Stimulated activated CD8-positive, alpha-beta memory T cell treated with anti-CD3 and anti-CD28 coated beads, Interleukin-15, amount 100 ng/mL, for 1 hour (primary cell): ENCODE measurements at regions not wholly inside any gene's neighbourhood (a gene's known extent, or its start where the extent isn't known, plus 50 kb on each side); places are given as distances from the start of the nearest gene placed in this dataset.
"Not testable (repeated sequence)": the region's sequence is repeated elsewhere in the genome, so short reads cannot be mapped to it uniquely, and the experiment has no call there.

Experiments
- DNase-seq: peaks from one replicate; pipeline ENCODE4 v3.0.0-alpha.2; 2020; ENCODE audit warnings: low read depth

GRCh38 chr5:100479079-100479688, 56.0 kb upstream of the FAM174A start:
- DNase-seq, result no peak

GRCh38 chr5:100472091-100472490, 63.1 kb upstream of the FAM174A start:
- DNase-seq, result no peak

DNA sequence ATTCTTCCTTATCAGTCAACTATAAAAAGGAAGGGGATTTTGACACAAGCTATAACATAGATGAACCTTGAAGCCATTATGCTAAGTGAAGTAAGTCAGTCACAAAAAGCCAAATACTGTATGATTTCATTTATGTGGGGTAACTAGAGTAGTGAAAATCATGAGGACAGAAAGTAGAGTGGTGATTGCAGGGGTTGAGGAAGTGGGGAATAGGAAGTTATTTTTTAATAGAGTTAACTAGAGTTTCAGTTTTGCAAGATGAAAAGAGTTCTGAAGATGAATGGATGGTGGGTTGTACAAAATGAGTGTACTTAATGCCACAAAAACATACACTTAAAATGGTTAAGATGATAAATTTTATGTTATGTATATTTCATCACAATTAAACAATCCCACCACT, 65.4 kb upstream of the FAM174A start:
- DNase-seq, result no peak

DNA sequence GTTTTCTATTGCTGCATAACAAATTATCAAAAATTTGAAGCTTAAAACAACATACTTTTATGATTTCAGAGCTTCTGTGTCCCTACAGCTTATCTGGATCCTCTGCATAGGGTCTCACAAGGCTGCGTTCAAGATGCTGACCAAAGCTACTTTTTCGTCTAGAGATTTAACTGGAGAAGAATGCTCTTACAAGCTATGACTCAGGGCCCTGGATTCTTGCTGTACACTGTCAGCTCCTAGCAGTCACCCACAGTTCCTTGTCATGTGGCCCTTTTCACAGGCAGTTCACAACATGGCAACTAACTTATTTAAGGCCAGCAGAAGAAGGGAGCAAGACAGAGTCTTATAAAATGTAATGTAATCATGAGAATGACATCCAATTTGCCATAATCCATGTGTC, 70.8 kb upstream of the FAM174A start:
- DNase-seq, result no peak

- no peak for DNase-seq
Observed at GRCh38 chr5:100456615-100457014, 78.6 kb upstream of the FAM174A start.

- no peak for DNase-seq
Observed at GRCh38 chr5:100452126-100452525, 83.0 kb upstream of the FAM174A start.

- no peak for DNase-seq
Observed at GRCh38 chr5:100448111-100448528, 87.1 kb upstream of the FAM174A start.

DNA sequence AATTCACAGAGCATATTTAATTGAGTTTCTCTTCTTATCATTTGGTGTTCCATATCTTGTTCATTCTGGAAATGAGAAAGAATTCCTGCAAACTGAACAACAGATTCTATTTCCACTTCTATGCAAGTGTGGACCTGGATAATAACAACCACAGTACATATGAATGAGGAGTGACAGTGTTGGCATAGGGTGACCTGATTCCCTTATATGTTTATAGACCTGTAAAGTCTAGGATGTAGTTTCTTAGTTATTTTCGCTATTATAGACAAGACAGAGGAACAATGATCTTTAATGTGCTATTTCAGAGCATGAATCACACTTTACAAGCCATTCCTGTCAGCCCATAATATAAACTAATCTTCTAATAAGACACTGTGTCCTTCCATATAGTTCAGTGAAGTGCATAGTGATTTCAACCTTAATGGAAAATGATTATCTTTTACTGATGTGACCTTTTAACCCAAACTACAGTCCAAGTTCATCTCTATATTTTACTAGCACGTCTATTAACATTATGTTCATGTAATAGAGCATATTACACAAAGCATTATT, 88.2 kb upstream of the FAM174A start:
- DNase-seq, result no peak

- DNase-seq, result no peak
Observed at GRCh38 chr5:100444961-100445360, 90.2 kb upstream of the FAM174A start.

GRCh38 chr5:100434815-100435214, 100.4 kb upstream of the FAM174A start:
- no peak for DNase-seq

- DNase-seq, result no peak
Observed at GRCh38 chr5:100432741-100433140, 102.4 kb upstream of the FAM174A start.

GRCh38 chr5:100430268-100431195, 104.6 kb upstream of the FAM174A start:
- peak; percentile 26 for DNase-seq

GRCh38 chr5:100424787-100425186, 110.4 kb upstream of the FAM174A start:
- no peak for DNase-seq

DNA sequence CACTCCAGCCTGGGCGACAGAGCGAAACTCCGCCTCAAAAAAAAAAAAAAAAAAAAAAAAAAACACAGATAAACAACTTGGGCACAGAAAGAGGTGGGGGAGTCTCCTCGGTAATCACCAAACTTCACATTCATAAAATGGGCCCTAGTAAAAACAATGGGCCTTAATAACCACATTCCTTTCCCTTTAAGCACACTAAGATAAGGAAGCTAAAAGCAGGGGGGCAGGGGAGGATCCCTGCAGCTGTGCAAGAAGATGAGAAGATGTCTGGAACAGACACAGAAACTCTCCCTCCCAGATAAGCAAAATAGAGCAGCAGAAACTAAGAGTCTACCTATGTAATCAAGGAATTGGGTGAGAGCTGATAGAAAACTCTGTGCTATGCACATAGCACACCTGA, 111.2 kb upstream of the FAM174A start:
- no peak for DNase-seq

GRCh38 chr5:100423330-100423729, 111.8 kb upstream of the FAM174A start:
- no peak for DNase-seq

GRCh38 chr5:100421360-100421759, 113.8 kb upstream of the FAM174A start:
- no peak for DNase-seq

- no peak for DNase-seq
Observed at GRCh38 chr5:100418231-100418630, 116.9 kb upstream of the FAM174A start.

GRCh38 chr5:100409660-100410151, 125.5 kb upstream of the FAM174A start:
- no peak for DNase-seq

- no peak for DNase-seq
Observed at GRCh38 chr5:100407053-100407452, 128.1 kb upstream of the FAM174A start.

DNA sequence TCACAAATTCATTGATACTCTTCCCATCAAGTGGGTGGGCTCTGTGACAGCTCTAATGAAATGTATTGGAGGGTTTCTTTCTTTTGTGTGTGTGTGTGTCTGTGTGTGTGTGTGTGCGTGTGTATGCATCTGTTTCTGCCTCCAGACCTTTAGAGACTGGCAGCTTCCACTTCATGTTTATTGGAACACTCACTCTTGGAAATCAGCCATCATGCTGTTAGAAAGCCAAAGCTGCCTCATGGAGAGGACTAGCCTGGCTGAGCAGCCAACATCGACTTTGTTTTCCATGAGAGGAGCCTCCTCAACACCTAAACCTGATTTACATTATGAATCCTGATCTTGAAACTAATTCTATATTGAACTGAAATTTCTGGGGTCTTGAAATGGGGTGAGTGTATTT, 128.5 kb upstream of the FAM174A start:
- no peak for DNase-seq

- DNase-seq, result no peak
Observed at GRCh38 chr5:100402071-100402470, 133.1 kb upstream of the FAM174A start.

- DNase-seq, result no peak
Observed at GRCh38 chr5:100401149-100401548, 134.0 kb upstream of the FAM174A start.

- DNase-seq, result not testable (repeated sequence)
Observed at GRCh38 chr5:100398815-100399214, 136.4 kb upstream of the FAM174A start.
